Caco-2 (cell line): ENCODE measurements at regions not wholly inside any gene's neighbourhood (a gene's known extent, or its start where the extent isn't known, plus 50 kb on each side); places are given as distances from the start of the nearest gene placed in this dataset.
A peak's percentile ranks its signal among the peaks of the same experiment; 100 is the strongest.

Experiments used
- BruUV-seq: library from RNA; stranded (reverse); fragments of 400-500 nt; replicated peaks from 2 replicates; lab custom pipeline; 2021; lab: Mats Ljungman, UMichigan
- CTCF ChIA-PET: fragments of 300-600 bp; sonication (Branson Sonifier 250); formaldehyde crosslinking; loops from one replicate; lab custom pipeline; 2022; ENCODE audit warnings: antibody characterized with exemption; lab: Charles Lee
- POLR2A ChIA-PET: fragments of 300-600 bp; sonication (Branson Sonifier 250); formaldehyde crosslinking; loops from one replicate; lab custom pipeline; 2022; ENCODE audit warnings: antibody characterized with exemption; lab: Charles Lee
- DNase-seq, 2 experiments: peaks; one replicate each; pipeline versions ENCODE4 v3.0.0 to v3.0.0-alpha.2; 2020 to 2022
- H3K27me3 ChIP-seq: replicated peaks from 2 replicates; pipeline ENCODE4 v1.6.0; 2011; ENCODE audit warnings: low read length; ENCODE audit not compliant: control insufficient read depth, insufficient read depth
- H3K36me3 ChIP-seq: 2 replicates; pipeline ENCODE4 v1.5.1; 2011; ENCODE audit warnings: low read length; ENCODE audit not compliant: control insufficient read depth, insufficient read depth
- H3K4me1 ChIP-seq: fragments of 250-450 bp; sonication (Bioruptor Pico); 2 replicates; pipeline ENCODE4 v1.5.1; 2020; ENCODE audit warnings: mild to moderate bottlenecking
- H3K4me3 ChIP-seq: 2 replicates; pipeline ENCODE4 v1.5.1; 2011; ENCODE audit warnings: low read depth, mild to moderate bottlenecking, control low read depth, low read length
- H3K9me3 ChIP-seq: fragments of 250-450 bp; sonication (Bioruptor Pico); 2 replicates; pipeline ENCODE4 v1.5.1; 2020; ENCODE audit warnings: mild to moderate bottlenecking, moderate library complexity
- H3K27ac Mint-ChIP-seq: one replicate; pipeline ENCODE4 v1.8.0; 2022; ENCODE audit warnings: mixed read lengths; ENCODE audit not compliant: unreplicated experiment
- H3K27me3 Mint-ChIP-seq: one replicate; pipeline ENCODE4 v1.8.0; 2022; ENCODE audit warnings: mixed read lengths; ENCODE audit not compliant: insufficient read depth, unreplicated experiment
- H3K36me3 Mint-ChIP-seq: one replicate; pipeline ENCODE4 v1.8.0; 2022; ENCODE audit warnings: mild to moderate bottlenecking, mixed read lengths; ENCODE audit not compliant: insufficient read depth, unreplicated experiment
- H3K4me1 Mint-ChIP-seq: one replicate; pipeline ENCODE4 v1.8.0; 2022; ENCODE audit warnings: low read depth, mixed read lengths; ENCODE audit not compliant: unreplicated experiment
- H3K4me3 Mint-ChIP-seq: one replicate; pipeline ENCODE4 v1.8.0; 2022; ENCODE audit warnings: mild to moderate bottlenecking, moderate library complexity, mixed read lengths; ENCODE audit not compliant: unreplicated experiment
- H3K9me3 Mint-ChIP-seq: one replicate; pipeline ENCODE4 v1.8.0; 2022; ENCODE audit warnings: mixed read lengths; ENCODE audit not compliant: unreplicated experiment
- intact Hi-C: fragments of 100-400 bp; cut with micrococcal nuclease; formaldehyde crosslinking; loops from one replicate; pipeline ENCODE4 v1.10.0; 2022; ENCODE audit not compliant: unreplicated experiment
- TF ChIP-seq, protein P1 (sequence below), 2 experiments: fragments of 200-600 bp in 1 of 2; IDR thresholded peaks; 1 replicate in 1 of 2; 2 replicates in 1 of 2; pipeline versions ENCODE4 v1.5.1 to v1.8.0; 2011 to 2022; ENCODE audit warnings: antibody characterized with exemption in 1 of 2, control low read depth in 1 of 2, inconsistent platforms in 1 of 2, low read depth in 1 of 2, low read length in 1 of 2, mild to moderate bottlenecking in 1 of 2, moderate library complexity in 1 of 2; ENCODE audit not compliant: insufficient read depth in 1 of 2, severe bottlenecking in 1 of 2, unreplicated experiment in 1 of 2

GRCh38 chr14:95462491-95462890 lies 54.0 kb downstream of the SYNE3 start:
- Mint-ChIP-seq H3K27me3 (no peaks in the 10 kb centered on the region), H3K4me3 (no peak overlapping the region), H3K9me3 (no peaks in the 10 kb centered on the region), H3K27ac (no peak overlapping the region), H3K36me3 (peaks cover 11% of the 10 kb centered on the region), H3K4me1 (peaks cover 8% of the 10 kb centered on the region)
- Histone ChIP-seq H3K4me3 (no peak overlapping the region), H3K36me3 (no peaks in the 10 kb centered on the region), H3K27me3 (no peaks in the 10 kb centered on the region), H3K4me1 (peaks cover 18% of the 10 kb centered on the region), H3K9me3 (no peaks in the 10 kb centered on the region)
- BruUV-seq: no TSS peak
- ChIA-PET POLR2A (interaction anchor here (0.6 kb wide), 1 partner anchor 31 kb away, joined by 4 read pairs; no protein-coding TSS in a partner anchor), CTCF (no interaction called here)
- TF ChIP-seq, protein P1, sequence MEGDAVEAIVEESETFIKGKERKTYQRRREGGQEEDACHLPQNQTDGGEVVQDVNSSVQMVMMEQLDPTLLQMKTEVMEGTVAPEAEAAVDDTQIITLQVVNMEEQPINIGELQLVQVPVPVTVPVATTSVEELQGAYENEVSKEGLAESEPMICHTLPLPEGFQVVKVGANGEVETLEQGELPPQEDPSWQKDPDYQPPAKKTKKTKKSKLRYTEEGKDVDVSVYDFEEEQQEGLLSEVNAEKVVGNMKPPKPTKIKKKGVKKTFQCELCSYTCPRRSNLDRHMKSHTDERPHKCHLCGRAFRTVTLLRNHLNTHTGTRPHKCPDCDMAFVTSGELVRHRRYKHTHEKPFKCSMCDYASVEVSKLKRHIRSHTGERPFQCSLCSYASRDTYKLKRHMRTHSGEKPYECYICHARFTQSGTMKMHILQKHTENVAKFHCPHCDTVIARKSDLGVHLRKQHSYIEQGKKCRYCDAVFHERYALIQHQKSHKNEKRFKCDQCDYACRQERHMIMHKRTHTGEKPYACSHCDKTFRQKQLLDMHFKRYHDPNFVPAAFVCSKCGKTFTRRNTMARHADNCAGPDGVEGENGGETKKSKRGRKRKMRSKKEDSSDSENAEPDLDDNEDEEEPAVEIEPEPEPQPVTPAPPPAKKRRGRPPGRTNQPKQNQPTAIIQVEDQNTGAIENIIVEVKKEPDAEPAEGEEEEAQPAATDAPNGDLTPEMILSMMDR (IDR thresholded peaks at IDR 0.05; ENCODE audit: insufficient read depth in 1 of 2, low read depth in 1 of 2, low read length in 1 of 2, severe bottlenecking in 1 of 2, unreplicated experiment in 1 of 2): no peak
- intact Hi-C loops: no loop called here
- no peak for DNase-seq

GRCh38 chr14:95460647-95461478 lies 55.6 kb downstream of the SYNE3 start:
- H3K36me3 Mint-ChIP-seq: peaks cover 6% of the 10 kb centered on the region
- Histone ChIP-seq H3K36me3 (no peaks in the 10 kb centered on the region), H3K4me1 (peaks cover 6% of the 10 kb centered on the region; the same call in 1 of the 2 replicates), H3K27me3 (no peaks in the 10 kb centered on the region), H3K9me3 (no peaks in the 10 kb centered on the region), H3K4me3 (no peak overlapping the region)
- intact Hi-C loops: no loop called here
- H3K4me3 Mint-ChIP-seq: no peak overlapping the region
- H3K4me1 Mint-ChIP-seq: peaks cover 8% of the 10 kb centered on the region
- no TSS peak for BruUV-seq
- no peaks in the 10 kb centered on the region for H3K9me3 Mint-ChIP-seq
- ChIA-PET CTCF (no interaction called here), POLR2A (no interaction called here)
- no peaks in the 10 kb centered on the region for H3K27me3 Mint-ChIP-seq
- DNase-seq: no peak
- H3K27ac Mint-ChIP-seq: peak overlapping the region; percentile 50
- TF ChIP-seq, protein P1 (IDR thresholded peaks at IDR 0.05; ENCODE audit: insufficient read depth in 1 of 2, low read depth in 1 of 2, low read length in 1 of 2, severe bottlenecking in 1 of 2, unreplicated experiment in 1 of 2): no peak

GRCh38 chr14:95458906-95459305 lies 57.5 kb downstream of the SYNE3 start:
- Histone ChIP-seq H3K36me3 (no peaks in the 10 kb centered on the region), H3K9me3 (no peaks in the 10 kb centered on the region), H3K4me1 (peaks cover 4% of the 10 kb centered on the region; the same call in 1 of the 2 replicates), H3K4me3 (no peak overlapping the region), H3K27me3 (no peaks in the 10 kb centered on the region)
- no peaks in the 10 kb centered on the region for H3K9me3 Mint-ChIP-seq
- TF ChIP-seq, protein P1 (IDR thresholded peaks at IDR 0.05; ENCODE audit: insufficient read depth in 1 of 2, low read depth in 1 of 2, low read length in 1 of 2, severe bottlenecking in 1 of 2, unreplicated experiment in 1 of 2): no peak
- ChIA-PET POLR2A (no interaction called here), CTCF (interaction anchor here (0.9 kb wide), 1 partner anchor 15 kb away, joined by 3 read pairs; no protein-coding TSS in a partner anchor)
- peaks cover 7% of the 10 kb centered on the region for H3K36me3 Mint-ChIP-seq
- intact Hi-C loops: no loop called here
- BruUV-seq: no TSS peak
- no peak for DNase-seq
- H3K4me3 Mint-ChIP-seq: no peak overlapping the region
- no peaks in the 10 kb centered on the region for H3K27me3 Mint-ChIP-seq
- no peak overlapping the region for H3K27ac Mint-ChIP-seq
- no peaks in the 10 kb centered on the region for H3K4me1 Mint-ChIP-seq
